Neural progenitor cell (in vitro differentiated cells): ENCODE measurements at regions not wholly inside any gene's neighbourhood (a gene's known extent, or its start where the extent isn't known, plus 50 kb on each side); places are given as distances from the start of the nearest gene placed in this dataset.

Experiments used
- CTCF ChIP-seq: fragments of 200-600 bp; sonication (generic); IDR thresholded peaks from 2 replicates; pipeline ENCODE4 v1.5.1; 2017; ENCODE audit warnings: antibody characterized with exemption, mild to moderate bottlenecking
- EZH2 ChIP-seq: fragments of 200-600 bp; sonication (generic); IDR thresholded peaks from 2 replicates; pipeline ENCODE4 v1.6.1; 2017; ENCODE audit warnings: antibody characterized with exemption, mild to moderate bottlenecking, moderate library complexity
- EZH2phosphoT487 ChIP-seq: fragments of 200-600 bp; sonication (generic); IDR thresholded peaks from 2 replicates; pipeline ENCODE4 v1.6.1; 2017; ENCODE audit warnings: antibody characterized with exemption

GRCh38 chr21:18007121-18007520, 188.0 kb upstream of the C21orf91 start:
- TF ChIP-seq CTCF (no peak), EZH2phosphoT487 (no peak), EZH2 (no peak)
